ENCODE measurements at regions not wholly inside any gene's neighbourhood (a gene's known extent, or its start where the extent isn't known, plus 50 kb on each side); places are given as distances from the start of the nearest gene placed in this dataset.
A peak's percentile ranks its signal among the peaks of the same experiment; 100 is the strongest.

GRCh38 chr9:108600896-108601295 lies 254.9 kb downstream of the ACTL7B start:
- no peak for FAIRE-seq

GRCh38 chr9:108599571-108599970 lies 256.2 kb downstream of the ACTL7B start:
- no peak for FAIRE-seq

- FAIRE-seq: no peak
Observed at GRCh38 chr9:108591121-108591520, 264.7 kb downstream of the ACTL7B start.

- no peak for FAIRE-seq
Observed at GRCh38 chr9:108588246-108588645, 267.5 kb downstream of the ACTL7B start.

- FAIRE-seq: no peak
Observed at GRCh38 chr9:108586471-108587139, 269.2 kb downstream of the ACTL7B start.

- no peak for FAIRE-seq
Observed at GRCh38 chr9:108584860-108585259, 270.9 kb downstream of the ACTL7B start.

GRCh38 chr9:108582726-108583125 lies 273.1 kb downstream of the ACTL7B start:
- FAIRE-seq: no peak

GRCh38 chr9:108579757-108580439 lies 275.9 kb downstream of the ACTL7B start:
- FAIRE-seq: no peak

GRCh38 chr9:108575276-108575675 lies 280.5 kb downstream of the ACTL7B start:
- no peak for FAIRE-seq

GRCh38 chr9:108569624-108570023 lies 286.2 kb downstream of the ACTL7B start:
- FAIRE-seq: no peak

GRCh38 chr9:108568093-108568492 lies 287.7 kb downstream of the ACTL7B start:
- no peak for FAIRE-seq

GRCh38 chr9:108567571-108567970 lies 288.2 kb downstream of the ACTL7B start:
- FAIRE-seq: no peak

GRCh38 chr9:108565651-108566378 lies 290.0 kb downstream of the ACTL7B start:
- FAIRE-seq: peak; percentile 60

- FAIRE-seq: no peak
Observed at GRCh38 chr9:108562176-108562575, 293.6 kb downstream of the ACTL7B start.

GRCh38 chr9:108559432-108559831 lies 296.4 kb downstream of the ACTL7B start:
- FAIRE-seq: no peak

- FAIRE-seq: no peak
Observed at GRCh38 chr9:108554831-108555230, 301.0 kb downstream of the ACTL7B start.

- no peak for FAIRE-seq
Observed at GRCh38 chr9:108553111-108553635, 302.6 kb downstream of the ACTL7B start.

GRCh38 chr9:108552459-108553040 lies 303.2 kb downstream of the ACTL7B start:
- FAIRE-seq: no peak

GRCh38 chr9:108551030-108551841 lies 304.6 kb downstream of the ACTL7B start:
- FAIRE-seq: no peak

- FAIRE-seq: no peak
Observed at GRCh38 chr9:108550106-108550505, 305.7 kb downstream of the ACTL7B start.

GRCh38 chr9:108549184-108549583 lies 306.6 kb downstream of the ACTL7B start:
- FAIRE-seq: no peak

GRCh38 chr9:108547411-108548135 lies 308.2 kb downstream of the ACTL7B start:
- FAIRE-seq: no peak

All from G401.6 (cell line).